ENCODE measurements at regions not wholly inside any gene's neighbourhood (a gene's known extent, or its start where the extent isn't known, plus 50 kb on each side); places are given as distances from the start of the nearest gene placed in this dataset.

- no peak for DNase-seq
Observed at GRCh38 chr9:113741886-113742854, 133.9 kb upstream of the ZNF618 start.

GRCh38 chr9:113742878-113743277 is 133.2 kb upstream of the ZNF618 start:
- no peak for DNase-seq

- no peak for DNase-seq
Observed at GRCh38 chr9:113746486-113746885, 129.6 kb upstream of the ZNF618 start.

GRCh38 chr9:113748135-113748534 is 128.0 kb upstream of the ZNF618 start:
- no peak for DNase-seq

- no peak for DNase-seq
Observed at GRCh38 chr9:113753398-113754119, 122.5 kb upstream of the ZNF618 start.

- DNase-seq, result no peak
Observed at GRCh38 chr9:113754739-113755138, 121.4 kb upstream of the ZNF618 start.

GRCh38 chr9:113755433-113755832 is 120.7 kb upstream of the ZNF618 start:
- DNase-seq, result no peak

- no peak for DNase-seq
Observed at GRCh38 chr9:113756476-113757192, 119.5 kb upstream of the ZNF618 start.

- DNase-seq, result no peak
Observed at GRCh38 chr9:113763429-113763828, 112.7 kb upstream of the ZNF618 start.

GRCh38 chr9:113764572-113764971 is 111.5 kb upstream of the ZNF618 start:
- no peak for DNase-seq

- DNase-seq, result no peak
Observed at GRCh38 chr9:113769412-113769811, 106.7 kb upstream of the ZNF618 start.

GRCh38 chr9:113770396-113770795 is 105.7 kb upstream of the ZNF618 start:
- DNase-seq, result no peak

- DNase-seq, result no peak
Observed at GRCh38 chr9:113771199-113771598, 104.9 kb upstream of the ZNF618 start.

GRCh38 chr9:113772121-113772810 is 103.8 kb upstream of the ZNF618 start:
- no peak for DNase-seq

- no peak for DNase-seq
Observed at GRCh38 chr9:113774963-113775362, 101.1 kb upstream of the ZNF618 start.

GRCh38 chr9:113775749-113776148 is 100.4 kb upstream of the ZNF618 start:
- no peak for DNase-seq

GRCh38 chr9:113776194-113776593 is 99.9 kb upstream of the ZNF618 start:
- DNase-seq, result no peak

GRCh38 chr9:113781381-113781780 is 94.7 kb upstream of the ZNF618 start:
- DNase-seq, result no peak

GRCh38 chr9:113781896-113782295 is 94.2 kb upstream of the ZNF618 start:
- DNase-seq, result no peak

- DNase-seq, result no peak
Observed at GRCh38 chr9:113783475-113783874, 92.6 kb upstream of the ZNF618 start.

GRCh38 chr9:113785334-113785733 is 90.8 kb upstream of the ZNF618 start:
- DNase-seq, result no peak

GRCh38 chr9:113786071-113786470 is 90.0 kb upstream of the ZNF618 start:
- DNase-seq, result no peak

- no peak for DNase-seq
Observed at GRCh38 chr9:113787871-113788270, 88.2 kb upstream of the ZNF618 start.
